H1 (cell line): ENCODE measurements at regions not wholly inside any gene's neighbourhood (a gene's known extent, or its start where the extent isn't known, plus 50 kb on each side); places are given as distances from the start of the nearest gene placed in this dataset.

Source experiments
- CTCF ChIA-PET: fragments of 300-600 bp; sonication (Branson Sonifier 250); formaldehyde crosslinking; loops from one replicate; lab custom pipeline; 2021; ENCODE audit not compliant: partially characterized antibody; lab: Charles Lee
- POLR2A ChIA-PET: fragments of 300-600 bp; sonication (Branson Sonifier 250); formaldehyde crosslinking; loops from one replicate; lab custom pipeline; 2021; ENCODE audit warnings: inconsistent platforms; ENCODE audit not compliant: partially characterized antibody; lab: Charles Lee
- DNase-seq, 2 experiments: peaks; one replicate each; pipeline versions ENCODE4 v3.0.0 to v3.0.0-alpha.2; 2010 to 2022; ENCODE audit warnings: low spot score in 2 of 2, low read depth in 1 of 2, mixed read lengths in 1 of 2
- FAIRE-seq: peaks from 2 replicates; lab custom pipeline; 2011; peaks lifted over from hg19 to GRCh38; lab: Jason Lieb, UNC
- H2AFZ ChIP-seq: 2 replicates; pipeline ENCODE4 v1.8.1; 2012; ENCODE audit warnings: low read length, inconsistent platforms
- H2AK5ac ChIP-seq: 2 replicates; pipeline ENCODE4 v1.6.1; 2013; ENCODE audit warnings: low read depth, low read length
- H2BK120ac ChIP-seq: replicated peaks from 2 replicates; pipeline ENCODE3; 2013; ENCODE audit warnings: low read depth, low read length, inconsistent platforms
- H2BK12ac ChIP-seq: 2 replicates; pipeline ENCODE4 v1.6.1; 2013; ENCODE audit warnings: low read depth, low read length
- H2BK15ac ChIP-seq: 2 replicates; pipeline ENCODE4 v1.6.1; 2013; ENCODE audit warnings: low read length
- H2BK20ac ChIP-seq: 2 replicates; pipeline ENCODE4 v1.6.1; 2013; ENCODE audit warnings: low read length
- H2BK5ac ChIP-seq: 2 replicates; pipeline ENCODE4 v1.6.1; 2013; ENCODE audit warnings: low read depth, low read length
- H3K14ac ChIP-seq: 2 replicates; pipeline ENCODE4 v1.6.1; 2013; ENCODE audit warnings: inconsistent platforms; ENCODE audit not compliant: insufficient read length
- H3K18ac ChIP-seq: 2 replicates; pipeline ENCODE4 v1.6.1; 2013; ENCODE audit warnings: low read length; ENCODE audit errors: extremely low read depth
- H3K23ac ChIP-seq: 2 replicates; pipeline ENCODE4 v1.6.1; 2013; ENCODE audit warnings: inconsistent platforms; ENCODE audit not compliant: insufficient read length
- H3K23me2 ChIP-seq: 2 replicates; pipeline ENCODE4 v1.6.1; 2013; ENCODE audit warnings: low read depth, low read length
- H3K27ac ChIP-seq: 2 replicates; pipeline ENCODE4 v1.6.1; 2011; ENCODE audit warnings: low read depth, low read length, inconsistent platforms
- H3K27me3 ChIP-seq, 4 experiments: replicated peaks in 1 of 4; 1 replicate in 1 of 4; 2 replicates in 3 of 4; pipeline versions ENCODE4 v1.6.1 to v1.8.1; 2011 to 2013; ENCODE audit warnings: low read length in 3 of 4, mild to moderate bottlenecking in 3 of 4, inconsistent platforms in 2 of 4, mixed read lengths in 2 of 4, moderate library complexity in 1 of 4; ENCODE audit not compliant: control insufficient read depth in 3 of 4, insufficient read depth in 3 of 4; ENCODE audit errors: extremely low read depth in 1 of 4
- H3K36me3 ChIP-seq, 4 experiments: 2 replicates each; pipeline versions ENCODE4 v1.6.1 to v1.8.1; 2011 to 2013; ENCODE audit warnings: mild to moderate bottlenecking in 4 of 4, low read length in 3 of 4, moderate library complexity in 2 of 4, control low read depth in 1 of 4, inconsistent platforms in 1 of 4; ENCODE audit not compliant: insufficient read depth in 4 of 4, control insufficient read depth in 2 of 4
- H3K4ac ChIP-seq: replicated peaks from 2 replicates; pipeline ENCODE3; 2013; ENCODE audit warnings: low read length, low read depth, mixed read lengths, inconsistent platforms; ENCODE audit not compliant: insufficient read length
- H3K4me1 ChIP-seq, 4 experiments: replicated peaks in 1 of 4; 1 replicate in 1 of 4; 2 replicates in 3 of 4; pipeline versions ENCODE4 v1.6.1 to v1.8.1; 2011 to 2013; ENCODE audit warnings: low read length in 3 of 4, inconsistent platforms in 2 of 4, mixed read lengths in 1 of 4; ENCODE audit not compliant: insufficient read depth in 4 of 4, control insufficient read depth in 3 of 4
- H3K4me2 ChIP-seq, 2 experiments: 2 replicates each; pipeline versions ENCODE4 v1.6.1 to v1.8.1; 2011 to 2013; ENCODE audit warnings: low read depth in 2 of 2, low read length in 2 of 2, control low read depth in 1 of 2, inconsistent platforms in 1 of 2, mild to moderate bottlenecking in 1 of 2; ENCODE audit not compliant: insufficient read depth in 1 of 2
- H3K4me3 ChIP-seq, 4 experiments: fragments of 200-600, 300-600 bp in 1 of 4; sonication (generic), shearing (Covaris generic), sonication (Bioruptor Twin) in 1 of 4; 2 replicates each; pipeline versions ENCODE4 v1.5.1 to v1.8.1; 2011 to 2016; ENCODE audit warnings: low read length in 4 of 4, low read depth in 3 of 4, control low read depth in 2 of 4, inconsistent platforms in 2 of 4, mild to moderate bottlenecking in 2 of 4, mixed read lengths in 1 of 4, moderate library complexity in 1 of 4; ENCODE audit not compliant: insufficient read depth in 2 of 4; ENCODE audit errors: extremely low read depth in 1 of 4
- H3K56ac ChIP-seq: replicated peaks from 2 replicates; pipeline ENCODE3; 2013; ENCODE audit warnings: low read depth, mild to moderate bottlenecking, mixed read lengths, low read length, inconsistent platforms; ENCODE audit not compliant: insufficient read length
- H3K79me1 ChIP-seq: 2 replicates; pipeline ENCODE4 v1.6.1; 2013; ENCODE audit warnings: low read depth, low read length, control low read depth
- H3K79me2 ChIP-seq, 2 experiments: 2 replicates each; pipeline versions ENCODE4 v1.6.1 to v1.8.1; 2012 to 2013; ENCODE audit warnings: low read length in 2 of 2, mild to moderate bottlenecking in 2 of 2, inconsistent platforms in 1 of 2; ENCODE audit not compliant: insufficient read depth in 2 of 2, control insufficient read depth in 1 of 2
- H3K9ac ChIP-seq, 4 experiments: replicated peaks in 1 of 4; 1 replicate in 1 of 4; 2 replicates in 3 of 4; pipeline versions ENCODE4 v1.6.1 to v1.8.1; 2011 to 2013; ENCODE audit warnings: low read depth in 3 of 4, low read length in 3 of 4, control low read depth in 2 of 4, mild to moderate bottlenecking in 2 of 4, moderate library complexity in 2 of 4, inconsistent platforms in 1 of 4; ENCODE audit errors: extremely low read depth in 1 of 4
- H3K9me3 ChIP-seq, 2 experiments: 2 replicates each; pipeline versions ENCODE4 v1.6.1 to v1.8.1; 2012 to 2013; ENCODE audit warnings: mild to moderate bottlenecking in 2 of 2, moderate library complexity in 2 of 2, control low read depth in 1 of 2, inconsistent platforms in 1 of 2, low read depth in 1 of 2, low read length in 1 of 2, mixed read lengths in 1 of 2; ENCODE audit not compliant: insufficient read depth in 2 of 2
- H4K20me1 ChIP-seq, 2 experiments: replicated peaks in 1 of 2; 2 replicates each; pipeline versions ENCODE3 to v1.8.1; 2011 to 2013; ENCODE audit warnings: inconsistent platforms in 2 of 2, low read length in 2 of 2, mild to moderate bottlenecking in 1 of 2; ENCODE audit not compliant: insufficient read depth in 2 of 2, control insufficient read depth in 1 of 2
- H4K5ac ChIP-seq: 2 replicates; pipeline ENCODE4 v1.6.1; 2013; ENCODE audit warnings: low read length, low read depth, mixed read lengths, inconsistent platforms; ENCODE audit not compliant: insufficient read length
- H4K8ac ChIP-seq: 2 replicates; pipeline ENCODE4 v1.8.0; 2013; ENCODE audit warnings: mild to moderate bottlenecking, moderate library complexity, low read length, inconsistent platforms; ENCODE audit not compliant: insufficient read depth; ENCODE audit errors: extremely low read depth
- H4K91ac ChIP-seq: replicated peaks from 2 replicates; pipeline ENCODE3; 2013; ENCODE audit warnings: low read length, mixed read lengths, inconsistent platforms; ENCODE audit not compliant: insufficient read length
- ASH2L ChIP-seq: fragments of 200-600, 300-600 bp; sonication (generic); IDR thresholded peaks from one replicate; pipeline ENCODE4 v1.7.1; 2017; ENCODE audit warnings: low read length
- BCL11A ChIP-seq, 2 experiments: IDR thresholded peaks; one replicate each; pipeline ENCODE4 v1.6.1; 2011; ENCODE audit warnings: low read depth in 2 of 2, low read length in 2 of 2, mild to moderate bottlenecking in 2 of 2
- CTBP2 ChIP-seq: IDR thresholded peaks from 2 replicates; pipeline ENCODE4 v1.7.0; 2011; ENCODE audit warnings: borderline replicate concordance, mild to moderate bottlenecking, moderate library complexity, mixed read lengths, low read length; ENCODE audit not compliant: insufficient read depth, insufficient read length
- EGR1 ChIP-seq: IDR thresholded peaks from 2 replicates; pipeline ENCODE4 v1.6.1; 2011; ENCODE audit warnings: low read depth, low read length, borderline replicate concordance
- EP300 ChIP-seq, 2 experiments: IDR thresholded peaks; 1 replicate in 1 of 2; 2 replicates in 1 of 2; pipeline ENCODE4 v1.6.1; 2011 to 2012; ENCODE audit warnings: low read depth in 2 of 2, low read length in 2 of 2, mild to moderate bottlenecking in 2 of 2, borderline replicate concordance in 1 of 2, inconsistent platforms in 1 of 2, moderate library complexity in 1 of 2
- KDM1A ChIP-seq: fragments of 200-600, 300-600 bp; sonication (generic); IDR thresholded peaks from 2 replicates; pipeline ENCODE4 v1.7.1; 2016; ENCODE audit warnings: mild to moderate bottlenecking, low read length, borderline replicate concordance
- POLR2A ChIP-seq, 2 experiments: IDR thresholded peaks; 1 replicate in 1 of 2; 2 replicates in 1 of 2; pipeline ENCODE4 v1.6.1; 2011; ENCODE audit warnings: low read depth in 2 of 2, low read length in 2 of 2, mild to moderate bottlenecking in 2 of 2; ENCODE audit errors: control extremely low read depth in 1 of 2
- RAD21 ChIP-seq, 2 experiments: IDR thresholded peaks in 1 of 2; conservative IDR thresholded peaks in 1 of 2; 2 replicates each; pipeline ENCODE4 v1.6.1; 2011; ENCODE audit warnings: low read depth in 2 of 2, low read length in 2 of 2, improper control_type of control experiment in 1 of 2, inconsistent platforms in 1 of 2, mild to moderate bottlenecking in 1 of 2, moderate library complexity in 1 of 2
- TAF7 ChIP-seq: optimal IDR thresholded peaks from 2 replicates; pipeline ENCODE3; 2011; ENCODE audit warnings: low read depth, mild to moderate bottlenecking, inconsistent platforms, low read length, moderate library complexity, borderline replicate concordance
- TEAD4 ChIP-seq: IDR thresholded peaks from 2 replicates; pipeline ENCODE4 v1.6.1; 2012; ENCODE audit warnings: low read depth, low read length, inconsistent platforms, mixed read lengths
- WGBS, 2 experiments: shearing (Covaris generic) in 1 of 2; methylation state at CpG; one replicate each; pipeline versions ENCODE4 v1.1.6 to v1.1.7; 2013 to 2015; ENCODE audit warnings: low lambda C conversion rate in 2 of 2, mixed read lengths in 2 of 2, inconsistent platforms in 1 of 2, low coverage in 1 of 2, missing lambda C conversion rate in 1 of 2; ENCODE audit not compliant: insufficient replicate concordance in 2 of 2, insufficient coverage in 1 of 2, insufficient read length in 1 of 2; ENCODE audit errors: extremely low coverage in 1 of 2, missing lambda C conversion rate in 1 of 2; 5-methylcytosine and 5-hydroxymethylcytosine counted together
- TF ChIP-seq, protein P1 (sequence below), 3 experiments: IDR thresholded peaks; 1 replicate in 2 of 3; 2 replicates in 1 of 3; pipeline versions ENCODE4 v1.5.1 to v1.6.1; 2011; ENCODE audit warnings: low read length in 3 of 3, mild to moderate bottlenecking in 3 of 3, inconsistent platforms in 2 of 3, low read depth in 1 of 3, moderate library complexity in 1 of 3; ENCODE audit not compliant: insufficient read depth in 1 of 3; ENCODE audit errors: control extremely low read depth in 1 of 3

GRCh38 chr22:49427941-49428340, 399.7 kb downstream of the BRD1 start:
- Histone ChIP-seq H3K4me2 (no peak overlapping the region), H2BK15ac (no peak overlapping the region), H3K27me3 (no peaks in the 10 kb centered on the region), H2BK5ac (no peak overlapping the region), H3K4me3 (no peak overlapping the region), H3K36me3 (no peaks in the 10 kb centered on the region), H3K27ac (no peak overlapping the region), H3K14ac (no peak overlapping the region), H3K9me3 (no peaks in the 10 kb centered on the region), H4K20me1 (peaks cover 0 to 2% of the 10 kb centered on the region in 2 experiments), H4K8ac (no peak overlapping the region), H2AFZ (no peak overlapping the region), H3K23me2 (0 out of 2 replicates have a peak, but pooled peaks cover 3% of the 10 kb centered on the region), H3K23ac (no peak overlapping the region), H2BK120ac (no peak overlapping the region), H3K79me2 (no peaks in the 10 kb centered on the region), H3K9ac (no peak overlapping the region), H4K5ac (no peak overlapping the region), H3K56ac (no peak overlapping the region), H3K79me1 (no peaks in the 10 kb centered on the region; the same call in 1 of the 2 replicates), H3K4me1 (peaks cover 0 to 3% (median 1%) of the 10 kb centered on the region in 4 experiments; a peak in 2 of 7 replicates), H3K18ac (no peak overlapping the region), H3K4ac (no peak overlapping the region), H2AK5ac (no peak overlapping the region), H2BK12ac (no peak overlapping the region), H2BK20ac (no peak overlapping the region), H4K91ac (no peak overlapping the region)
- ChIA-PET CTCF (interaction anchor here (0.9 to 1.5 kb wide), 3 partner anchors 12 to 274 kb away, joined by 3 to 4 read pairs (median 3); no protein-coding TSS in a partner anchor), POLR2A (interaction anchor here (0.8 kb wide), 1 partner anchor 9 kb away, joined by 3 read pairs; no protein-coding TSS in a partner anchor)
- FAIRE-seq = no peak
- no peak for DNase-seq
- 91% methylated on average over 8 of the region's 8 CpGs; no CpG with 5 or more reads in 1 of the 2 experiments for WGBS, 2 experiments
- TF ChIP-seq TEAD4 = no peak
- TF ChIP-seq RAD21 (IDR thresholded peaks at IDR 0.05 in 1 of 2, conservative IDR thresholded peaks at IDR 0.05 in 1 of 2; ENCODE audit: low read depth in 2 of 2, low read length in 2 of 2) = no peak
- TF ChIP-seq KDM1A = no peak
- no peak for TF ChIP-seq TAF7
- TF ChIP-seq CTBP2 = no peak
- TF ChIP-seq EP300 (IDR thresholded peaks at IDR 0.05; ENCODE audit: borderline replicate concordance in 1 of 2, low read depth in 2 of 2, low read length in 2 of 2) = no peak
- TF ChIP-seq ASH2L = no peak
- TF ChIP-seq POLR2A (IDR thresholded peaks at IDR 0.05; ENCODE audit: control extremely low read depth in 1 of 2, low read depth in 2 of 2, low read length in 2 of 2) = no peak
- TF ChIP-seq BCL11A (IDR thresholded peaks at IDR 0.05; ENCODE audit: low read depth in 2 of 2, low read length in 2 of 2) = no peak
- TF ChIP-seq EGR1 = no peak
- TF ChIP-seq, protein P1, sequence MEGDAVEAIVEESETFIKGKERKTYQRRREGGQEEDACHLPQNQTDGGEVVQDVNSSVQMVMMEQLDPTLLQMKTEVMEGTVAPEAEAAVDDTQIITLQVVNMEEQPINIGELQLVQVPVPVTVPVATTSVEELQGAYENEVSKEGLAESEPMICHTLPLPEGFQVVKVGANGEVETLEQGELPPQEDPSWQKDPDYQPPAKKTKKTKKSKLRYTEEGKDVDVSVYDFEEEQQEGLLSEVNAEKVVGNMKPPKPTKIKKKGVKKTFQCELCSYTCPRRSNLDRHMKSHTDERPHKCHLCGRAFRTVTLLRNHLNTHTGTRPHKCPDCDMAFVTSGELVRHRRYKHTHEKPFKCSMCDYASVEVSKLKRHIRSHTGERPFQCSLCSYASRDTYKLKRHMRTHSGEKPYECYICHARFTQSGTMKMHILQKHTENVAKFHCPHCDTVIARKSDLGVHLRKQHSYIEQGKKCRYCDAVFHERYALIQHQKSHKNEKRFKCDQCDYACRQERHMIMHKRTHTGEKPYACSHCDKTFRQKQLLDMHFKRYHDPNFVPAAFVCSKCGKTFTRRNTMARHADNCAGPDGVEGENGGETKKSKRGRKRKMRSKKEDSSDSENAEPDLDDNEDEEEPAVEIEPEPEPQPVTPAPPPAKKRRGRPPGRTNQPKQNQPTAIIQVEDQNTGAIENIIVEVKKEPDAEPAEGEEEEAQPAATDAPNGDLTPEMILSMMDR (IDR thresholded peaks at IDR 0.05; ENCODE audit: control extremely low read depth in 1 of 3, insufficient read depth in 1 of 3, low read depth in 1 of 3, low read length in 3 of 3) = no peak
